ENCODE measurements at regions not wholly inside any gene's neighbourhood (a gene's known extent, or its start where the extent isn't known, plus 50 kb on each side); places are given as distances from the start of the nearest gene placed in this dataset.

- DNase-seq (ENCODE audit: insufficient read length, low spot score), result no peak
- no peak for FAIRE-seq
- TF ChIP-seq CTCF (IDR thresholded peaks at IDR 0.05; ENCODE audit: insufficient read depth, missing control alignments), result no peak
Measured at GRCh38 chr19:56988299-56988698, 131.5 kb upstream of the USP29 start.

GRCh38 chr19:56991912-56992311 is 127.9 kb upstream of the USP29 start:
- DNase-seq (ENCODE audit: insufficient read length, low spot score) (no peak), FAIRE-seq (no peak)
- TF ChIP-seq CTCF (IDR thresholded peaks at IDR 0.05; ENCODE audit: insufficient read depth, missing control alignments), result no peak

DNA sequence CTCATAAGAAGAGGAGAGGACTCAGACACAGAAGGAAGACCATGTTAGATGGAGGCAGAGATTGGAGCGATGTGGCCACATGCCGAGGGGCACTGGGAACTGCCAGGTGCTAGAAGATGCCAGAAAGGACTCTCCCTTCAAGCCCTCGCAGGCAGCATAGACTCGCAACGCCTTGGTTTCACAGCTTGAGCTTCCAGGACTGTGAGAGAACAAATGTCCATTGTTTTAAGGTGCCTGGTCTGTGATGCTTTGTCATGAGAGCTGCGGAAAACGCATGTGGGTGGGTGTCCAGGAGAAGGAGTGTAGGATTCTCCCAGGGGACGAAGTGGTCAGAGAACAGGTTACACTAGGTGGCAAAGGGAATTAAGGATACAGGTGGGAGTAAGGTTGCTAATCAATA is 125.9 kb upstream of the USP29 start:
- DNase-seq (ENCODE audit: insufficient read length, low spot score) (no peak), FAIRE-seq (no peak)
- no peak for TF ChIP-seq CTCF (IDR thresholded peaks at IDR 0.05; ENCODE audit: insufficient read depth, missing control alignments)

DNA sequence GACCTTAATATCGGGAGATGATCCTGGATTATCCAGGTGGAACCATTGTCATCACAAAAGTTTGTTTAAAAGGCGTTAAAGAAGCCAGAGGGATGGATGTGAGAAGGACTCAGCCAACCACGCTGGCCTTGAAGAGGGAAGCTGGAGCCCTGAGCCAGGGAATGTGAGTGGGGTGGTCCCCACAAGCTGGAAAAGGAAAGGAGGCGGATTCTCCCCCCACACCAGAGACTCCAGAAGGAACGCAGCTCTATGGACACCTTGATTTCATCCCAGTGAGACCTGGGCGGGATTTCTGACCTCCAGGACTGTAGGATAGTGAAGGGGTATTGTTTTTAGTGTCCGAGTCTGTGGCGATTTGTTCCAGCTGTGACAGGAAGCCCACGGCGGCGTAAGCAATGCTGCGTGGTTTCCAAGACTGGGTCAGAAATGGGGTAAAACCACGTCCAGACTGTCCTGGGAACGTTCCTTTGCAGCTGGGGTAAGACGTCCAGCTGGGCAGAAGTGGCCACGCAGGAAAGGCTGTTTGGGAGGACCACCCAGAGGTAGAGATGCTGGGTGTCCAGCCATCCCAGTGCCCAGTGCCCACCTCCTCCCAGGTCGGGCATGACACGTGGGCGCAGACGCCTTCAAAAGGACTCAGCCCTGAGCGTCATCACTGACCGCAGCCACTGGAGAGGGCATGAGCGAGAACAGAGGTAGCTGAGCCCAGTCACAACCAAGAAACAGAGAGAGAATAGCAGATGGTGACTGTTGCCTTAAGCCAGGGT is 125.4 kb upstream of the USP29 start:
- DNase-seq (ENCODE audit: insufficient read length, low spot score), result no peak
- FAIRE-seq, result no peak
- no peak for TF ChIP-seq CTCF (IDR thresholded peaks at IDR 0.05; ENCODE audit: insufficient read depth, missing control alignments)

- no peak for TF ChIP-seq CTCF (IDR thresholded peaks at IDR 0.05; ENCODE audit: insufficient read depth, missing control alignments)
- DNase-seq (ENCODE audit: insufficient read length, low spot score), result no peak
- FAIRE-seq, result no peak
Measured at GRCh38 chr19:56995303-56995702, 124.5 kb upstream of the USP29 start.

- DNase-seq (ENCODE audit: insufficient read length, low spot score), result no peak
- no peak for TF ChIP-seq CTCF (IDR thresholded peaks at IDR 0.05; ENCODE audit: insufficient read depth, missing control alignments)
- no peak for FAIRE-seq
Measured at GRCh38 chr19:57002195-57002601, 117.6 kb upstream of the USP29 start.

GRCh38 chr19:57002710-57003109 is 117.1 kb upstream of the USP29 start:
- TF ChIP-seq CTCF (IDR thresholded peaks at IDR 0.05; ENCODE audit: insufficient read depth, missing control alignments), result no peak
- FAIRE-seq (no peak), DNase-seq (ENCODE audit: insufficient read length, low spot score) (no peak)
